Mesenchymal stem cell (in vitro differentiated cells and primary cell): ENCODE measurements at regions not wholly inside any gene's neighbourhood (a gene's known extent, or its start where the extent isn't known, plus 50 kb on each side); places are given as distances from the start of the nearest gene placed in this dataset.
"Not testable (repeated sequence)": the region's sequence is repeated elsewhere in the genome, so short reads cannot be mapped to it uniquely, and the experiment has no call there.

Source experiments
- DNase-seq: peaks from one replicate; pipeline ENCODE4 v3.0.0-alpha.2; 2013
- H2AFZ ChIP-seq: one replicate; pipeline ENCODE4 v1.6.1; 2013; ENCODE audit warnings: low read depth, mild to moderate bottlenecking, control low read depth, inconsistent platforms, low read length, moderate library complexity
- H2AK5ac ChIP-seq: 2 replicates; pipeline ENCODE4 v1.6.1; 2013; ENCODE audit warnings: low read length, moderate library complexity, mild to moderate bottlenecking, inconsistent platforms; ENCODE audit not compliant: severe bottlenecking
- H2BK120ac ChIP-seq: one replicate; pipeline ENCODE4 v1.6.1; 2013; ENCODE audit warnings: low read depth, mild to moderate bottlenecking, inconsistent platforms, low read length, moderate library complexity
- H2BK12ac ChIP-seq, 2 experiments: one replicate each; pipeline ENCODE4 v1.6.1; 2013; ENCODE audit warnings: inconsistent platforms in 2 of 2, low read length in 2 of 2, mild to moderate bottlenecking in 2 of 2, moderate library complexity in 2 of 2, control low read depth in 1 of 2
- H2BK15ac ChIP-seq: one replicate; pipeline ENCODE4 v1.6.1; 2013; ENCODE audit warnings: mild to moderate bottlenecking, low read depth, inconsistent platforms; ENCODE audit not compliant: poor library complexity, severe bottlenecking
- H2BK5ac ChIP-seq: 2 replicates; pipeline ENCODE4 v1.6.1; 2013; ENCODE audit warnings: low read depth, mild to moderate bottlenecking, low read length, control low read depth, inconsistent platforms; ENCODE audit not compliant: poor library complexity, severe bottlenecking
- H3K14ac ChIP-seq, 2 experiments: one replicate each; pipeline ENCODE4 v1.6.1; 2013; ENCODE audit warnings: inconsistent platforms in 2 of 2, low read length in 2 of 2, control low read depth in 1 of 2, mild to moderate bottlenecking in 1 of 2, moderate library complexity in 1 of 2
- H3K18ac ChIP-seq, 2 experiments: one replicate each; pipeline ENCODE4 v1.6.1; 2013; ENCODE audit warnings: inconsistent platforms in 2 of 2, low read length in 2 of 2, control low read depth in 1 of 2, low read depth in 1 of 2, mild to moderate bottlenecking in 1 of 2
- H3K23ac ChIP-seq, 2 experiments: one replicate each; pipeline ENCODE4 v1.6.1; 2013; ENCODE audit warnings: inconsistent platforms in 2 of 2, low read length in 2 of 2, mild to moderate bottlenecking in 2 of 2, moderate library complexity in 2 of 2, control low read depth in 1 of 2
- H3K27ac ChIP-seq: 2 replicates; pipeline ENCODE4 v1.5.1; 2013; ENCODE audit warnings: mild to moderate bottlenecking, moderate library complexity, low read length, control low read depth, inconsistent platforms; ENCODE audit not compliant: poor library complexity, severe bottlenecking
- H3K27me3 ChIP-seq, 2 experiments: 2 replicates each; pipeline versions ENCODE4 v1.6.1 to v1.7.0; 2013; ENCODE audit warnings: low read length in 2 of 2, mild to moderate bottlenecking in 2 of 2, moderate library complexity in 2 of 2, control low read depth in 1 of 2, inconsistent platforms in 1 of 2; ENCODE audit not compliant: control insufficient read depth in 1 of 2, insufficient read depth in 1 of 2
- H3K36me3 ChIP-seq, 2 experiments: 2 replicates each; pipeline versions ENCODE4 v1.6.1 to v1.7.0; 2013; ENCODE audit warnings: low read length in 2 of 2, control low read depth in 1 of 2, inconsistent platforms in 1 of 2, low read depth in 1 of 2, mild to moderate bottlenecking in 1 of 2; ENCODE audit not compliant: insufficient read depth in 2 of 2, control insufficient read depth in 1 of 2
- H3K4ac ChIP-seq, 2 experiments: one replicate each; pipeline ENCODE4 v1.6.1; 2013; ENCODE audit warnings: inconsistent platforms in 2 of 2, low read length in 2 of 2, mild to moderate bottlenecking in 2 of 2, moderate library complexity in 2 of 2, control low read depth in 1 of 2, low read depth in 1 of 2
- H3K4me1 ChIP-seq: 2 replicates; pipeline ENCODE4 v1.6.1; 2013; ENCODE audit warnings: low read depth, low read length, control low read depth; ENCODE audit not compliant: control insufficient read depth, insufficient read depth
- H3K4me2 ChIP-seq: 2 replicates; pipeline ENCODE4 v1.6.1; 2013; ENCODE audit warnings: low read length, mild to moderate bottlenecking, inconsistent platforms; ENCODE audit not compliant: poor library complexity, severe bottlenecking
- H3K4me3 ChIP-seq, 2 experiments: 2 replicates each; pipeline versions ENCODE4 v1.5.1 to v1.7.0; 2013; ENCODE audit warnings: low read length in 2 of 2, mild to moderate bottlenecking in 2 of 2, control low read depth in 1 of 2, low read depth in 1 of 2; ENCODE audit not compliant: insufficient read depth in 1 of 2
- H3K79me1 ChIP-seq: replicated peaks from 2 replicates; pipeline ENCODE4 v1.6.1; 2013; ENCODE audit warnings: mild to moderate bottlenecking, control low read depth, low read length, inconsistent platforms; ENCODE audit not compliant: poor library complexity, severe bottlenecking
- H3K9ac ChIP-seq: 2 replicates; pipeline ENCODE4 v1.7.0; 2013; ENCODE audit warnings: mild to moderate bottlenecking, low read length, moderate library complexity
- H3K9me3 ChIP-seq: 2 replicates; pipeline ENCODE4 v1.7.0; 2013; ENCODE audit warnings: mild to moderate bottlenecking, low read length; ENCODE audit not compliant: control insufficient read depth
- H4K8ac ChIP-seq: one replicate; pipeline ENCODE4 v1.6.1; 2013; ENCODE audit warnings: inconsistent platforms, mild to moderate bottlenecking, low read length, moderate library complexity
- H4K91ac ChIP-seq: one replicate; pipeline ENCODE4 v1.6.1; 2013; ENCODE audit warnings: mild to moderate bottlenecking, low read length, inconsistent platforms
- WGBS: methylation state at CpG from one replicate; pipeline ENCODE4 v1.1.7; 2013; ENCODE audit warnings: mixed read lengths; 5-methylcytosine and 5-hydroxymethylcytosine counted together

DNA sequence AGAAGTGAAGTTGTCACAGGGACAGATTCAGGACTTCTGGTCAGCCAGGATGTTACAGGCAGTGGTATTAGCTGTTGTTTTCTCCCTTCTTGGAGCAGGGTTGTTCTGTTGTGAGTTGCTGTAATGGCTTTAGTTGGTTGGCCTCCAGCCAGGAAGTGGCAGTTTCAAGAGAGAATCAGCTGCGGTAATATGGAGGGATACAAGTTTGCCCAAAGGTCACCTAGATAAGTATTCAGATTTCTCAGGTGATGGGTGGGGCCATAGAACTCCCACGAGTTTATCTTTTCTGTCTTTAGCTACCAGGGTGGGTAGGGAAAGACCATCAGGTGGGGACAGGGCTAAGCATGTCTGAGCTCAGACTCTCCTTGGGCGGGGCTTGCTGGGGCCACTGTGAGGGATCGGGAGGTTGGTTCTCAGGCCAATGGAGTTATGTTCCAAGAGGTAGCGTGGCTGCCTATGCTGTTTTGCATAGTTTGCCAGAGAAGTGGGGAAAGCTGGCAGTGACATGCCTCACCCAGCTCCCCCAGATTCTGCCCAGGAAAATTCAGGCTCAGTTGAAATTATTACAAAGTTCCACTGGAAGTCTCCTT, 640.4 kb upstream of the CHAC2 start:
- 94% methylated on average over 5 of the region's 5 CpGs for WGBS
- H3K27ac ChIP-seq, result no peak overlapping the region

DNA sequence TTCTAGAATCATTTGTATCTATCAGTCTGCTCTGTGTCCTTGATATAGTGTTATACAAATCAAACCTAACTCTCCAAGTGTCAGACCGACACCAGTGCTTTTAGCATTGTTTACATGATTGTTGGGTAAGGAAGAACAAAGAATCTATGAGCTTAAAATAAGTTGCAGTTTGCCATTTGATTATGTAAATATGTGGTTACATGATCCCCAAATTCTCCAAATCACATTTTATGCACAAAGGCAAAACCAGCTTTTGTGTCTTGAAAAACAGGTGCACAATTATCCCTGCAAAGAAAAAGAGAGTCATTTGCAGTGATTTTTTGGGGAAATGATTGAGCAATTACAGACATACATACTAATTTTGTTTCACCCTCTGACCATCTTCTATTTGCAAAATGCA, 652.6 kb upstream of the CHAC2 start:
- no peak overlapping the region for H3K14ac ChIP-seq
- no peak overlapping the region for H3K9ac ChIP-seq
- no peak overlapping the region for H2BK12ac ChIP-seq
- H3K23ac ChIP-seq, result no peak overlapping the region
- no peaks in the 10 kb centered on the region for H3K36me3 ChIP-seq
- no peak overlapping the region for H2AFZ ChIP-seq
- H4K8ac ChIP-seq, result no peak overlapping the region
- no peaks in the 10 kb centered on the region for H3K79me1 ChIP-seq
- H3K27ac ChIP-seq, result no peak overlapping the region
- no peaks in the 10 kb centered on the region for H3K4me1 ChIP-seq
- whole genome bisulfite sequencing, result no CpG with 5 or more reads among the region's 1 CpG
- H3K4me2 ChIP-seq, result no peak overlapping the region
- no peak for DNase-seq
- H3K18ac ChIP-seq, result no peak overlapping the region
- H3K4ac ChIP-seq, result no peak overlapping the region
- no peak overlapping the region for H2BK15ac ChIP-seq
- no peak overlapping the region for H2BK5ac ChIP-seq
- H2BK120ac ChIP-seq, result no peak overlapping the region
- no peak overlapping the region for H4K91ac ChIP-seq
- no peaks in the 10 kb centered on the region for H3K27me3 ChIP-seq
- H3K4me3 ChIP-seq, result no peak overlapping the region
- H2AK5ac ChIP-seq, result no peak overlapping the region
- no peaks in the 10 kb centered on the region for H3K9me3 ChIP-seq

More for the DNA sequence above, 640.4 kb upstream of the CHAC2 start:
- Histone ChIP-seq H3K23ac (no peak overlapping the region), H2BK5ac (no peak overlapping the region), H3K4me2 (no peak overlapping the region), H3K14ac (no peak overlapping the region), H3K4ac (no peak overlapping the region), H3K4me3 (no peak overlapping the region), H3K18ac (no peak overlapping the region), H2BK120ac (no peak overlapping the region), H3K36me3 (no peaks in the 10 kb centered on the region), H2AFZ (no peak overlapping the region), H4K8ac (no peak overlapping the region), H3K27me3 (no peaks in the 10 kb centered on the region), H3K9me3 (no peaks in the 10 kb centered on the region), H2BK12ac (no peak overlapping the region), H4K91ac (no peak overlapping the region), H3K79me1 (no peaks in the 10 kb centered on the region), H3K4me1 (peaks cover 1% of the 10 kb centered on the region), H2AK5ac (peak overlapping the region; percentile 56), H3K9ac (no peak overlapping the region), H2BK15ac (no peak overlapping the region)
- DNase-seq, result no peak

DNA sequence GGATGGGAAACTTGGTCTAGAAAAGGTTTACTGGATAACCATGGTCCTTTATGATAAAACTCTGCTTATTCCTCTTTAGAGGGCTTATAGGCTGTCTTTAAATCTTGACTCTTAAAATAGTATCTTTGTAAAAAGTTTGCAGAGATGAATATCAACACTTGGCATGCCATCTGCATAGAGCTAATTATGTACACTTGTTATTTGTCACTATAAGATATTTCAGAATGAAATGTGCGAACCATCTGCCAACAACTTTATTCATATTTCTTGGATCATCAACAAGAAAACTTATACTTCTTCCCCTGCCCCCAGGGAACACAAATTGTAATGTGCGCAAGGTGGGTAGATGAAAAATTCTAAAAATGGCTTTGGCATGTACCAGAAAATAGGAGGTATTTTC, 653.0 kb upstream of the CHAC2 start:
- Histone ChIP-seq H3K27me3 (no peaks in the 10 kb centered on the region), H2AK5ac (no peak overlapping the region), H2BK12ac (no peak overlapping the region), H3K27ac (no peak overlapping the region), H2BK5ac (no peak overlapping the region), H2BK15ac (no peak overlapping the region), H3K4me1 (no peaks in the 10 kb centered on the region), H3K4me2 (no peak overlapping the region), H3K36me3 (no peaks in the 10 kb centered on the region), H3K18ac (no peak overlapping the region), H4K91ac (no peak overlapping the region), H3K23ac (no peak overlapping the region), H3K14ac (no peak overlapping the region), H3K79me1 (no peaks in the 10 kb centered on the region), H3K4me3 (no peak overlapping the region), H4K8ac (no peak overlapping the region), H3K9me3 (no peaks in the 10 kb centered on the region), H2AFZ (no peak overlapping the region), H3K9ac (no peak overlapping the region), H3K4ac (no peak overlapping the region), H2BK120ac (no peak overlapping the region)
- DNase-seq, result no peak
- WGBS, result 71% methylated on average over 1 of the region's 2 CpGs

DNA sequence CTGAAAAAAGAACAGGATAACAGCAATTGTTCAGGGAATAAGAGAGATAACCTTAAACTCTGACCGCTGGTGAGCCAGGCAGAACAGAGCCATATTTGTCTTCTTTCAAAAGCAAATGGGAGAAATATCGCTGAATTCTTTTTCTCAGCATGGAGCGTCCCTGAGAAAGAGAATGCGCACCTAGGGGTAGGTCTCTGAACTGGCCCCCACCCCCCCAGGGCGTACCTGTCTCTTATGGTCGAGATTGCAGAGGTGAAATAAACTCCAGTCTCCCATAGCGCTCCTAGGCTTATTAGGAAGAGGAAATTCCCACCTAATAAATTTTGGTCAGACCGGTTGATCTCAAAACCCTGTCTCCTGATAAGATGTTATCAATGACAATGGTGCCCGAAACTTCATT, 655.2 kb upstream of the CHAC2 start:
- H3K9ac ChIP-seq, H3K4me3 ChIP-seq: not testable (repeated sequence)
- 76% methylated on average over 9 of the region's 9 CpGs for WGBS

More for the DNA sequence above, 655.2 kb upstream of the CHAC2 start:
- H3K23ac ChIP-seq, H2BK5ac ChIP-seq, H2AK5ac ChIP-seq, H3K18ac ChIP-seq, H4K8ac ChIP-seq, H3K4ac ChIP-seq, H2AFZ ChIP-seq, H2BK12ac ChIP-seq, H3K14ac ChIP-seq, H3K4me2 ChIP-seq, H3K4me1 ChIP-seq, H3K36me3 ChIP-seq, H3K27ac ChIP-seq, H3K79me1 ChIP-seq, H2BK120ac ChIP-seq, H3K9me3 ChIP-seq, H4K91ac ChIP-seq, H2BK15ac ChIP-seq, DNase-seq, H3K27me3 ChIP-seq: not testable (repeated sequence)
